ENCODE measurements at regions not wholly inside any gene's neighbourhood (a gene's known extent, or its start where the extent isn't known, plus 50 kb on each side); places are given as distances from the start of the nearest gene placed in this dataset.

DNA sequence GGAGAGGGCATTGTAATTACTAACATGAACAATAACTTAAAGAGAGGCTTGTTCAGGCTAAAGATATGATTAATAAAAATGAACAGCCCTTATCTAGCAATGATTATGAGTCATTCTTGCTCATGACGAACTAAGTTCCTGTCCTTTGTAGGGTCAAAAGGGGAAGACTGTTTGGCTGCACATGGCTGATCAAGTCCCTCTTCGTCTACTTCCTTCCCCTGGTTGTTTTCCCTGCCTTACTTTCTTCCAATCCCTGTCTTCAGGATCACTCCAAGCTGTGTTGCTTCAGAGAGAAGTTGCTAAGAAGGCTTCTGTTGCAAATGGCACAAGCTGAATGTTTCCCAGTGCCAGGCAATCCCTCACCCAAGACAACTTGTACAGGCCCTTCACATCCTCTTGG lies 115.0 kb upstream of the HS3ST1 start:
- TF ChIP-seq, protein P1, sequence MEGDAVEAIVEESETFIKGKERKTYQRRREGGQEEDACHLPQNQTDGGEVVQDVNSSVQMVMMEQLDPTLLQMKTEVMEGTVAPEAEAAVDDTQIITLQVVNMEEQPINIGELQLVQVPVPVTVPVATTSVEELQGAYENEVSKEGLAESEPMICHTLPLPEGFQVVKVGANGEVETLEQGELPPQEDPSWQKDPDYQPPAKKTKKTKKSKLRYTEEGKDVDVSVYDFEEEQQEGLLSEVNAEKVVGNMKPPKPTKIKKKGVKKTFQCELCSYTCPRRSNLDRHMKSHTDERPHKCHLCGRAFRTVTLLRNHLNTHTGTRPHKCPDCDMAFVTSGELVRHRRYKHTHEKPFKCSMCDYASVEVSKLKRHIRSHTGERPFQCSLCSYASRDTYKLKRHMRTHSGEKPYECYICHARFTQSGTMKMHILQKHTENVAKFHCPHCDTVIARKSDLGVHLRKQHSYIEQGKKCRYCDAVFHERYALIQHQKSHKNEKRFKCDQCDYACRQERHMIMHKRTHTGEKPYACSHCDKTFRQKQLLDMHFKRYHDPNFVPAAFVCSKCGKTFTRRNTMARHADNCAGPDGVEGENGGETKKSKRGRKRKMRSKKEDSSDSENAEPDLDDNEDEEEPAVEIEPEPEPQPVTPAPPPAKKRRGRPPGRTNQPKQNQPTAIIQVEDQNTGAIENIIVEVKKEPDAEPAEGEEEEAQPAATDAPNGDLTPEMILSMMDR (IDR thresholded peaks at IDR 0.05): no peak
- no peak for TF ChIP-seq POLR2A (IDR thresholded peaks at IDR 0.05)
